ENCODE measurements at regions not wholly inside any gene's neighbourhood (a gene's known extent, or its start where the extent isn't known, plus 50 kb on each side); places are given as distances from the start of the nearest gene placed in this dataset.

DNA sequence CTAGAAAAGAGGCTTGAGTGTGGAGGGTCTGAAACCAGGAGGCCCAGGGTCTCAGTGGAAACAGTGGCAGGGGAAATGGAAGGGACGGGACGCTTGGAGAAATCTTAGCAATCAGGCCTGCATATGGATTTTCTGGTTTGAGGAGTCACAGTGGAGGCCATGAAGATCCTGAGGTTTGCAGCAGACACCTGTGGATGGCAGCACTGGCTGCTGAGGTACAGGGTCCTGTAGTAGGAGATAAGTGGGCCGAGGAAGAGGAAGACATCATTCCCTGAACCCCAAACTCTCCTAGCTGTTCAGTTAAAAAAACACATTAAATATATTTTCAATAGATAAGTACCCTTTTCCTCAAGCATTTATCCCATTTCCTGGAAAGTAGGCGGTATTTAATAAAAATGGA, 208.8 kb upstream of the IGFBP3 start:
- TF ChIP-seq, protein P1, sequence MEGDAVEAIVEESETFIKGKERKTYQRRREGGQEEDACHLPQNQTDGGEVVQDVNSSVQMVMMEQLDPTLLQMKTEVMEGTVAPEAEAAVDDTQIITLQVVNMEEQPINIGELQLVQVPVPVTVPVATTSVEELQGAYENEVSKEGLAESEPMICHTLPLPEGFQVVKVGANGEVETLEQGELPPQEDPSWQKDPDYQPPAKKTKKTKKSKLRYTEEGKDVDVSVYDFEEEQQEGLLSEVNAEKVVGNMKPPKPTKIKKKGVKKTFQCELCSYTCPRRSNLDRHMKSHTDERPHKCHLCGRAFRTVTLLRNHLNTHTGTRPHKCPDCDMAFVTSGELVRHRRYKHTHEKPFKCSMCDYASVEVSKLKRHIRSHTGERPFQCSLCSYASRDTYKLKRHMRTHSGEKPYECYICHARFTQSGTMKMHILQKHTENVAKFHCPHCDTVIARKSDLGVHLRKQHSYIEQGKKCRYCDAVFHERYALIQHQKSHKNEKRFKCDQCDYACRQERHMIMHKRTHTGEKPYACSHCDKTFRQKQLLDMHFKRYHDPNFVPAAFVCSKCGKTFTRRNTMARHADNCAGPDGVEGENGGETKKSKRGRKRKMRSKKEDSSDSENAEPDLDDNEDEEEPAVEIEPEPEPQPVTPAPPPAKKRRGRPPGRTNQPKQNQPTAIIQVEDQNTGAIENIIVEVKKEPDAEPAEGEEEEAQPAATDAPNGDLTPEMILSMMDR (IDR thresholded peaks at IDR 0.05; ENCODE audit: low read depth, low read length, missing control alignments) = peak; percentile 71
- no peak overlapping the region for H3K4me3 ChIP-seq (ENCODE audit: low read depth, low read length)
- no peak for DNase-seq (ENCODE audit: low read depth)

- H3K4me3 ChIP-seq (ENCODE audit: low read depth, low read length) = no peak overlapping the region
- DNase-seq (ENCODE audit: low read depth) = no peak
- TF ChIP-seq, protein P1 (IDR thresholded peaks at IDR 0.05; ENCODE audit: low read depth, low read length, missing control alignments) = no peak
Measured at GRCh38 chr7:46127814-46128213, 206.7 kb upstream of the IGFBP3 start.

GRCh38 chr7:46126675-46127300, 205.7 kb upstream of the IGFBP3 start:
- no peak overlapping the region for H3K4me3 ChIP-seq (ENCODE audit: low read depth, low read length)
- no peak for DNase-seq (ENCODE audit: low read depth)
- TF ChIP-seq, protein P1 (IDR thresholded peaks at IDR 0.05; ENCODE audit: low read depth, low read length, missing control alignments) = no peak

- DNase-seq (ENCODE audit: low read depth) = no peak
- TF ChIP-seq, protein P1 (IDR thresholded peaks at IDR 0.05; ENCODE audit: low read depth, low read length, missing control alignments) = no peak
- H3K4me3 ChIP-seq (ENCODE audit: low read depth, low read length) = no peak overlapping the region
Measured at GRCh38 chr7:46123756-46124343, 202.8 kb upstream of the IGFBP3 start.

DNA sequence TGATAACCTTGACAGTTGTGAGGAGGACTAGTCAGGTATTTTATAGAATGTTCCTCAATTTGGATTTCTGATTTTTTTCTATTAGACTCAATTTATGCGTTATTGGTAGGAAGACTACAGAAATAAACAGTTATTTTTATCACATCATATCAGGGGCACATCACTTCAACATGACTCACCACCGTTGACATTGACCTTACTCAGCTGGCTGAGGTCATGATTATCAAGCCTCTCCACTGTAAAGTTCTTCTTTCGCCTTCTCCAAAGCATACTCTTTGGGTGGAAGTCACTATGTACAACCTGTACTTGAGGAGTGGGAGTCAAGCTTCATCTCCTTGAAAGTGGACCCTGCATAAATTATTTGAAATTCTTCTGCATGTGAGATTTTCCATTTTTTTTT, 194.3 kb upstream of the IGFBP3 start:
- TF ChIP-seq, protein P1 (IDR thresholded peaks at IDR 0.05; ENCODE audit: low read depth, low read length, missing control alignments) = no peak
- H3K4me3 ChIP-seq (ENCODE audit: low read depth, low read length) = no peak overlapping the region
- no peak for DNase-seq (ENCODE audit: low read depth)

GRCh38 chr7:46109437-46109836, 188.4 kb upstream of the IGFBP3 start:
- TF ChIP-seq, protein P1 (IDR thresholded peaks at IDR 0.05; ENCODE audit: low read depth, low read length, missing control alignments) = no peak
- H3K4me3 ChIP-seq (ENCODE audit: low read depth, low read length) = no peak overlapping the region
- no peak for DNase-seq (ENCODE audit: low read depth)

DNA sequence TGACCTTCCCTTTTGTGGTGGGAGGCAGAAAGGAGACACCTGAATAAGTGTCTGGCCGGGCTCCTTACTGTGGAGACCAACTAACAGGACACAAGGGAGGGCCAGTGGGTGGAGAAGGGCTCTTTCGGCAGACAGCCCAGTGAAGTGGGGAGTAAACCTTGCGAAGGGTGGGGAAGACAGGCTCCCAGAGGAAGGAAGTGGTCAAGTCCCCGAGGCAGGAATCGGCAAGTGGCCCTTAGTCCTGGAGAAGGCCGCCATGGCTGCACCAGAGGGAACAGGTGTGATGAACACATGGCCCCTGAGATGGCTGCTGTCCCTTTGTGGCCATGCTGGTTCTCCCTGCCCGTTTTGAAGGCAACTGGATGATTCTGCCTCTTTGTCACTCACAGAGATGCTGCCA, 187.2 kb upstream of the IGFBP3 start:
- DNase-seq (ENCODE audit: low read depth) = no peak
- TF ChIP-seq, protein P1 (IDR thresholded peaks at IDR 0.05; ENCODE audit: low read depth, low read length, missing control alignments) = no peak
- no peak overlapping the region for H3K4me3 ChIP-seq (ENCODE audit: low read depth, low read length)
